Lower leg skin (tissue), 3 donors: ENCODE measurements at regions not wholly inside any gene's neighbourhood (a gene's known extent, or its start where the extent isn't known, plus 50 kb on each side); places are given as distances from the start of the nearest gene placed in this dataset.

Source experiments
- POLR2A ChIP-seq, 2 donors: fragments of 450-650 bp; IDR thresholded peaks; one replicate each; pipeline ENCODE4 v1.6.1; 2016 to 2017; ENCODE audit warnings: antibody characterized with exemption in 2 of 2, mild to moderate bottlenecking in 1 of 2, moderate library complexity in 1 of 2
- TF ChIP-seq, protein P1 (sequence below), 3 donors: fragments of 450-650 bp; IDR thresholded peaks; one replicate each; pipeline ENCODE4 v1.5.1; 2016; ENCODE audit warnings: antibody characterized with exemption in 3 of 3, mild to moderate bottlenecking in 3 of 3, moderate library complexity in 2 of 3

DNA sequence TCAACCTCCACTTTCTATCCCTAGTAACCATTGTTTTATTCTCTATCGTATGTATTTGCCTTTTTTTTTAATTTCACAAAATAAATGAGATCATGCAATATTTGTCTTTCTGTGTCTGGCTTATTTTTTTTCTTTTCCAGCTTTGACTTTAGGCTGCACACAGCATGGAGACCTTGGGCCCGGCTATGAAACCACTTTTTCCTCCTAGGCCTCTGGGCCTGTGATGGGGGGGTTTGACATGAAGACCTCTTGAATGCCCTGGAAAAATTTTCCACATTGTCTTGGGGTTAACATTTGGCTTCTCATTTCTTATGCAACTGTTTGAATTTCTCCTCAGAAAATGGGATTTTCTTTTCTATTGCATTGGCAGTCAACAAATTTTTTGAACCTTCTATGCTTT is 100.2 kb upstream of the BTG3 start:
- no peak for TF ChIP-seq POLR2A (IDR thresholded peaks at IDR 0.05)
- TF ChIP-seq, protein P1, sequence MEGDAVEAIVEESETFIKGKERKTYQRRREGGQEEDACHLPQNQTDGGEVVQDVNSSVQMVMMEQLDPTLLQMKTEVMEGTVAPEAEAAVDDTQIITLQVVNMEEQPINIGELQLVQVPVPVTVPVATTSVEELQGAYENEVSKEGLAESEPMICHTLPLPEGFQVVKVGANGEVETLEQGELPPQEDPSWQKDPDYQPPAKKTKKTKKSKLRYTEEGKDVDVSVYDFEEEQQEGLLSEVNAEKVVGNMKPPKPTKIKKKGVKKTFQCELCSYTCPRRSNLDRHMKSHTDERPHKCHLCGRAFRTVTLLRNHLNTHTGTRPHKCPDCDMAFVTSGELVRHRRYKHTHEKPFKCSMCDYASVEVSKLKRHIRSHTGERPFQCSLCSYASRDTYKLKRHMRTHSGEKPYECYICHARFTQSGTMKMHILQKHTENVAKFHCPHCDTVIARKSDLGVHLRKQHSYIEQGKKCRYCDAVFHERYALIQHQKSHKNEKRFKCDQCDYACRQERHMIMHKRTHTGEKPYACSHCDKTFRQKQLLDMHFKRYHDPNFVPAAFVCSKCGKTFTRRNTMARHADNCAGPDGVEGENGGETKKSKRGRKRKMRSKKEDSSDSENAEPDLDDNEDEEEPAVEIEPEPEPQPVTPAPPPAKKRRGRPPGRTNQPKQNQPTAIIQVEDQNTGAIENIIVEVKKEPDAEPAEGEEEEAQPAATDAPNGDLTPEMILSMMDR (IDR thresholded peaks at IDR 0.05) = no peak
